Kidney glomerular epithelial cell (primary cell): ENCODE measurements at regions not wholly inside any gene's neighbourhood (a gene's known extent, or its start where the extent isn't known, plus 50 kb on each side); places are given as distances from the start of the nearest gene placed in this dataset.

Experiments
- DNase-seq: peaks from one replicate; lab custom pipeline; 2025; lab: John Stamatoyannopoulos, UW

GRCh38 chr12:76216585-76217472, 131.4 kb downstream of the BBS10 start:
- no peak for DNase-seq

GRCh38 chr12:76208129-76208528, 123.6 kb upstream of the NAP1L1 start:
- DNase-seq: no peak

GRCh38 chr12:76206677-76207072, 122.2 kb upstream of the NAP1L1 start:
- DNase-seq: no peak

DNA sequence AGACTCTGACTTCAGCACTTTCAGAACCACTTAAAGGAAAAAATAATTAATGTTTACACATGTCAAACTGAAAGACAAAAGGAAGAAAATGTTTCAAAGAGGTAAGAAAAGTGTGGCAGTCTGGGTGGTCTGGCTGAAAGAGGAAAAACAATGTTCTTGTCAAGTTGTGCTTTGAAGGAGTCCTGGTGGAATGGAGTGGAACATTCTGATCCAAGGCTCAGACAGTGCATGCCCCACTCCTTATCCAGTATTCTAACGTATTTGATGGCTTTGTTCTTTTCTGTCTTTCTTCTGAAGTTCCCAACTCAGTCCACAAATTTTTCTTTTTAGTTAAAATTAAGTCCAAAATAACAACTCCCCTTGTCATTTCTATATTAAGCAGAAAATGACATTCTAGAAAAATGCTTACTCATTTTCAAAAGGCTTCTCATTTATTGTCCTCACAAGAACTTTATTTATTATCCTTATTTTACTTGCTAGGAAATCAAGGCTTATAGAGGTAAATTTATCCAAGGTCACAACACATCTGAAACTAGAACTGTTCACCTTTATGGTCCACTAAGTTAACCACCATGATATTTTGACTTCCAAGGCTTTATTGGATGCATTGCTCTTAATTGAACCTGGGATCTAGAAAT, 121.7 kb upstream of the NAP1L1 start:
- DNase-seq: no peak

DNA sequence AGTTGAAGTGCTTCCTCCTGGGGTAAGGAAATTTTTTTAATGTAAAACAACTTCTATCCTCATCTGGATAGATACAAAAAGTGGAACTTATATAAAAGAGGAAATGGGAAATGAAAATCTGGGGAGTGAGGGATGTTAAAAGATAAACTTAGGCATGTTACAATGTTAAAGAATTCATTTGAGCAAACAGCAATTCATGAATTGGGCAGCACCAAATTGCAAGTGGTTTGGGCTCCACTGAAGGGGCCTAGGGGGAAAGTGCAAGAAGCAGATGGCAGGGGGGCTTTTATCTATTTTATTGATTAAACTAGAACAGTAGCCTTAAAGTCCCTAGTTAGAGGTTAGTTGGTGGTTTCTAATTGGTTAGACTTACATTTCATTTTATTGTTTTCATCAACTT, 118.1 kb upstream of the NAP1L1 start:
- no peak for DNase-seq

GRCh38 chr12:76201758-76202157, 117.3 kb upstream of the NAP1L1 start:
- DNase-seq: no peak

- DNase-seq: no peak
Measured at GRCh38 chr12:76201316-76201715, 116.8 kb upstream of the NAP1L1 start.

- DNase-seq: no peak
Measured at GRCh38 chr12:76199808-76200207, 115.3 kb upstream of the NAP1L1 start.

GRCh38 chr12:76198839-76199238, 114.4 kb upstream of the NAP1L1 start:
- DNase-seq: no peak

DNA sequence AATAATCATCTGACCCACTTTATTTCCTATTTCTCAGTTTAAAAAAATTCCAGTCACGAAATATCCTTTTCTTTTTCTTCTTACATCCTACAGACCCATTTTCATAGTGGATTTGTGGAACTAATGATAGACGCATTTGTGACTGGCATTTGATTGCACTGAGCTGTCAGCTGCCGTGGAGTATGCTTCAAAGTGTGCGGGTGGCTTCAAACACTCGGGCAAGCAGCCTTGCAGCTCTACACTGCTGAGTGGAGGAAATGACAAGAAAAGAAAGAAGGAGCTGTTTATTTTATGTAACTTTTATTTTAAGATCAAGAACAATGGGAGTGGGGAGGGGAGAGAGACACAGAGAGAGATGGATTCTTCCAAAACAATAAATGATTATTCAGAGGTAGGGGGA, 112.8 kb upstream of the NAP1L1 start:
- no peak for DNase-seq

- DNase-seq: no peak
Measured at GRCh38 chr12:76195920-76196319, 111.4 kb upstream of the NAP1L1 start.

DNA sequence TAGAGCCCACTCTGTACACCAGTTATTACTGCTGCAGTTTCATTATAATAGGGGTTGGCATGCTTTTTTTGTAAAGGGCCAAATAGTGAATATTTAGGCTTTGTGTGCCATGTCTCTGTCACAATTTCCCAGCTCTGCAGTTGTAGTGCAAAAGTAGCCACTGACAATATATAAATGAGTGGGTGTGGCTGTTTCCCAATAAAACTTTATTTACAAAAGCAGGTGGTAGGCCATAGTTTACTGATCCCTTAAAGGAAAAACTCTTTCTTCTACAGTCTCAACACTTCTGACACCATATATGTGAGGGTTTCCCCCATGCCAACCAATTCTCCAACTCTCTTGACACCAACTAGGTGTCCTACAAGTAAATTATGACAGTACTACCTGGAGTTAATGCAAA, 110.2 kb upstream of the NAP1L1 start:
- no peak for DNase-seq

GRCh38 chr12:76193961-76194360, 109.5 kb upstream of the NAP1L1 start:
- DNase-seq: no peak

- no peak for DNase-seq
Measured at GRCh38 chr12:76192416-76192815, 107.9 kb upstream of the NAP1L1 start.

DNA sequence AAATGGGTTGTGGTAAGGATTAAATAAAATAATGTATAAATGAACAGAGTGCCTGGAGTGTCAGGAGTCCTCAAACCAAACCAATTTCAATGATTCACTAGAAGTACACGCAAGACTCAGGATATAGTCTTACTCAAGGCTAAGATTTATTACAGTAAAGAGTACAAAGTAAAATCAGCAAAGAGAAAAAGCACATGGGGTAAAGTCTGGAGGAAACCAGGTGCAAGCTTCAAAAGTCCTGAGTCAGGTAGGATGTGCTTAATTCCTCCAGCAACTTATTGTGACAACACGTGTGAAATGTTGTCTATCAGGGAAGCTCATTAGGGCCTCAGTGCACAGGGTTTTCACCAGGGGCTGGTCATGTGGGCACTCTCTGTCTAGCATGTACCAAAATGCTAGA, 105.8 kb upstream of the NAP1L1 start:
- peak; percentile 8 for DNase-seq

GRCh38 chr12:76189851-76190250, 105.4 kb upstream of the NAP1L1 start:
- no peak for DNase-seq

DNA sequence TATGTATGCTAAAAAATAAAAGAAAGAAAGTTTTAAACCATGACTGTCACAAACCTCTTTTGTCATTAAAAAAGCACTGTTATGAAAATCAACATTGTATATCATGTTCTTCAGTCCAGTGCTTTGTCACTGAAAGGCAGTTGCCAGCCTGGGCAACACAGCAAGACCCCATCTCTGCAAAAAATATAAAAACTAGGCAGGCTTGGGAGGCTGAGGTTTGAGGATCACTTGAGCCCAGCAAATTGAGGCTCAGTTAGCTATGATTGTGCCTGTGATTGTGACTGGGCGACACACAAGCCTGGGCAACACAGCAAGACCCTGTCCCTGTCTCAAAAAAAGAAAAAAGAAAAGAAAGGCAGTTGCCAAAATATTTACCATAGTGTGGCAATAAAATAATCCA, 102.7 kb upstream of the NAP1L1 start:
- no peak for DNase-seq

- DNase-seq: no peak
Measured at GRCh38 chr12:76186131-76186906, 101.8 kb upstream of the NAP1L1 start.

DNA sequence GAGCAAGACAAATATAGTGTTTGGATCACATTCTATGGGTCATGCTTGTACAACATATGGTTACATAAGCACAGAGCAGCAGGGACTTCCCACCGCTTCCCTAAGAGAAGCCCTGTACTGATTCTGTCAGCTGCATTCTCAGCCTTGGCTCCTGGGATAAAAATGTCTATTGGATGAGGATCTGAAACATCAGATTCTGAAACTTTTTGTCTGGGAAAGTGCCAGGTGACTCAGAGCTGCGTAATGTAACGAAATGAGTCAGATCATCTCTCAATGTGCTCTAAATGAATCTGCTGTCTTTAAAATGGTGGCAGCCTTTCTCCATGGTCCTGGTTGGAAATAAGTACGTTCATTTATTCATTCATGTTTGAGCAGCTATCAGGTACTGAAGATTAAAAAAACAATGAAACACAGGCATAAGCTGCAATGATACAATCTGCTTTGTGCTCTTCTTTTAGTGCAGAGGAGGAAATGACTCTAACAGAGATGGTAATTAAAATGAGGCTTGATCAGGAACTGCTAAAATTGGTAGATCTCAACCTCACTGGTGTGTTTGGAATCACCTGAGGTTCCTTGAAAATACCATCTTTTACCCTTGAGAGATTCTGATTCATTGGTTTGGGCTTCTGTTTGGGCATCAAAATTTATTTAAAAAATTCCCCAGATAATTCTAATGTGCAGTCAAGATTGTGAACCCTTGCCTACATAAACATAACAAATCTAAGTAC, 99.1 kb upstream of the NAP1L1 start:
- DNase-seq: peak; percentile 81

- DNase-seq: no peak
Measured at GRCh38 chr12:76180401-76181277, 96.2 kb upstream of the NAP1L1 start.

GRCh38 chr12:76178452-76178851, 94.0 kb upstream of the NAP1L1 start:
- no peak for DNase-seq
